Uterus (tissue), 2 donors: ENCODE measurements at regions not wholly inside any gene's neighbourhood (a gene's known extent, or its start where the extent isn't known, plus 50 kb on each side); places are given as distances from the start of the nearest gene placed in this dataset.

ENCODE experiments used
- POLR2A ChIP-seq, 2 donors: fragments of 450-650 bp; IDR thresholded peaks; one replicate each; pipeline ENCODE4 v1.6.1; 2016; ENCODE audit warnings: antibody characterized with exemption in 2 of 2, mild to moderate bottlenecking in 1 of 2, moderate library complexity in 1 of 2
- TF ChIP-seq, protein P1 (sequence below), 4 experiments: fragments of 200-600 bp in 2 of 4; fragments of 450-650 bp in 2 of 4; sonication (generic) in 2 of 4; IDR thresholded peaks; one replicate each; pipeline ENCODE4 v1.5.1; 2016 to 2019; ENCODE audit warnings: antibody characterized with exemption in 4 of 4, mild to moderate bottlenecking in 2 of 4, moderate library complexity in 1 of 4

DNA sequence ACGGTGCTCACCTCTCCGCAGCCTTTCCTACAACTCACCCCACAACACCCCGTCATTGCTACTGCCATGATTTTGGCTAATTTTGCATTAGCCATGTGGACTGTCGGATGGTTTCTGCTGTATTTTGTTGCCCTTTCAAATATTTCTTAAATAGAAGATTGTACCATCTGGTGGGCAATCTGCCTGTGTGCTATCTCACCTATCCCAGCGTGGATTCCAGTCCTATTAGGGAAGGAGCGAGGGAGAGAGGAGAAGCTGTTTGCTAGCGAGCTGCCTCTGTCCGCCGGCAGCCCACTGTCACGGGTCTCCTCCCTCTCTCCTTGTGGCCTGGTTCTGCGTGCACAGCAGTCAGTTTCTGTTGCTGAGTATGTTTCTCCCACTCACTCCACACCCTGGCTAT is 336.2 kb downstream of the TXNL1 start:
- no peak for TF ChIP-seq POLR2A (IDR thresholded peaks at IDR 0.05)
- TF ChIP-seq, protein P1, sequence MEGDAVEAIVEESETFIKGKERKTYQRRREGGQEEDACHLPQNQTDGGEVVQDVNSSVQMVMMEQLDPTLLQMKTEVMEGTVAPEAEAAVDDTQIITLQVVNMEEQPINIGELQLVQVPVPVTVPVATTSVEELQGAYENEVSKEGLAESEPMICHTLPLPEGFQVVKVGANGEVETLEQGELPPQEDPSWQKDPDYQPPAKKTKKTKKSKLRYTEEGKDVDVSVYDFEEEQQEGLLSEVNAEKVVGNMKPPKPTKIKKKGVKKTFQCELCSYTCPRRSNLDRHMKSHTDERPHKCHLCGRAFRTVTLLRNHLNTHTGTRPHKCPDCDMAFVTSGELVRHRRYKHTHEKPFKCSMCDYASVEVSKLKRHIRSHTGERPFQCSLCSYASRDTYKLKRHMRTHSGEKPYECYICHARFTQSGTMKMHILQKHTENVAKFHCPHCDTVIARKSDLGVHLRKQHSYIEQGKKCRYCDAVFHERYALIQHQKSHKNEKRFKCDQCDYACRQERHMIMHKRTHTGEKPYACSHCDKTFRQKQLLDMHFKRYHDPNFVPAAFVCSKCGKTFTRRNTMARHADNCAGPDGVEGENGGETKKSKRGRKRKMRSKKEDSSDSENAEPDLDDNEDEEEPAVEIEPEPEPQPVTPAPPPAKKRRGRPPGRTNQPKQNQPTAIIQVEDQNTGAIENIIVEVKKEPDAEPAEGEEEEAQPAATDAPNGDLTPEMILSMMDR (IDR thresholded peaks at IDR 0.05) = no peak
